ENCODE measurements at regions not wholly inside any gene's neighbourhood (a gene's known extent, or its start where the extent isn't known, plus 50 kb on each side); places are given as distances from the start of the nearest gene placed in this dataset.

GRCh38 chr10:3292636-3293035 is 120.1 kb upstream of the PITRM1 start:
- H3K9me3 ChIP-seq (ENCODE audit: low read length): no peaks in the 10 kb centered on the region
- no peaks in the 10 kb centered on the region for H3K36me3 ChIP-seq (ENCODE audit: insufficient read depth, low read length)
- H3K27me3 ChIP-seq (ENCODE audit: insufficient read depth, low read length): no peaks in the 10 kb centered on the region
- no peaks in the 10 kb centered on the region for H3K9me2 ChIP-seq (ENCODE audit: low read depth, low read length)
- H4K20me1 ChIP-seq (ENCODE audit: insufficient read depth, low read length): no peaks in the 10 kb centered on the region
- H3K4me3 ChIP-seq (ENCODE audit: low read depth, low read length, poor library complexity, severe bottlenecking): no peak overlapping the region
- no peaks in the 10 kb centered on the region for H3K4me1 ChIP-seq (ENCODE audit: insufficient read depth, low read length, severe bottlenecking)
- H3F3A ChIP-seq (ENCODE audit: insufficient read depth, low read length): no peaks in the 10 kb centered on the region
- no peak overlapping the region for H3K4me2 ChIP-seq (ENCODE audit: low read length)
- H3K79me2 ChIP-seq (ENCODE audit: insufficient read depth, low read length): no peaks in the 10 kb centered on the region
- no peak overlapping the region for H3K27ac ChIP-seq (ENCODE audit: low read depth, low read length, poor library complexity, severe bottlenecking)
- H2AFZ ChIP-seq (ENCODE audit: low read length): no peak overlapping the region
- TF ChIP-seq CTCF (IDR thresholded peaks at IDR 0.05; ENCODE audit: low read length) (no peak), EZH2 (IDR thresholded peaks at IDR 0.05; ENCODE audit: borderline replicate concordance, low read length) (no peak)
- H3K9ac ChIP-seq (ENCODE audit: low read length): no peak overlapping the region

- H3K4me3 ChIP-seq (ENCODE audit: low read depth, low read length, poor library complexity, severe bottlenecking): no peak overlapping the region
- H3K4me2 ChIP-seq (ENCODE audit: low read length): no peak overlapping the region
- H2AFZ ChIP-seq (ENCODE audit: low read length): no peak overlapping the region
- H3K36me3 ChIP-seq (ENCODE audit: insufficient read depth, low read length): no peaks in the 10 kb centered on the region
- no peaks in the 10 kb centered on the region for H3K79me2 ChIP-seq (ENCODE audit: insufficient read depth, low read length)
- H4K20me1 ChIP-seq (ENCODE audit: insufficient read depth, low read length): no peaks in the 10 kb centered on the region
- TF ChIP-seq EZH2 (IDR thresholded peaks at IDR 0.05; ENCODE audit: borderline replicate concordance, low read length): no peak
- TF ChIP-seq CTCF (IDR thresholded peaks at IDR 0.05; ENCODE audit: low read length): no peak
- H3K9me3 ChIP-seq (ENCODE audit: low read length): no peaks in the 10 kb centered on the region
- H3K27me3 ChIP-seq (ENCODE audit: insufficient read depth, low read length): no peaks in the 10 kb centered on the region
- no peaks in the 10 kb centered on the region for H3K4me1 ChIP-seq (ENCODE audit: insufficient read depth, low read length, severe bottlenecking)
- no peaks in the 10 kb centered on the region for H3F3A ChIP-seq (ENCODE audit: insufficient read depth, low read length)
- no peak overlapping the region for H3K9ac ChIP-seq (ENCODE audit: low read length)
- H3K27ac ChIP-seq (ENCODE audit: low read depth, low read length, poor library complexity, severe bottlenecking): no peak overlapping the region
- H3K9me2 ChIP-seq (ENCODE audit: low read depth, low read length): no peaks in the 10 kb centered on the region
Measured at GRCh38 chr10:3290550-3290949, 118.0 kb upstream of the PITRM1 start.

- H3K36me3 ChIP-seq (ENCODE audit: insufficient read depth, low read length): no peaks in the 10 kb centered on the region
- H3K9me2 ChIP-seq (ENCODE audit: low read depth, low read length): no peaks in the 10 kb centered on the region
- no peaks in the 10 kb centered on the region for H3F3A ChIP-seq (ENCODE audit: insufficient read depth, low read length)
- no peak overlapping the region for H2AFZ ChIP-seq (ENCODE audit: low read length)
- H3K4me3 ChIP-seq (ENCODE audit: low read depth, low read length, poor library complexity, severe bottlenecking): no peak overlapping the region
- no peaks in the 10 kb centered on the region for H3K79me2 ChIP-seq (ENCODE audit: insufficient read depth, low read length)
- no peaks in the 10 kb centered on the region for H3K9me3 ChIP-seq (ENCODE audit: low read length)
- no peak overlapping the region for H3K9ac ChIP-seq (ENCODE audit: low read length)
- no peak overlapping the region for H3K4me2 ChIP-seq (ENCODE audit: low read length)
- no peaks in the 10 kb centered on the region for H3K4me1 ChIP-seq (ENCODE audit: insufficient read depth, low read length, severe bottlenecking)
- TF ChIP-seq EZH2 (IDR thresholded peaks at IDR 0.05; ENCODE audit: borderline replicate concordance, low read length) (no peak), CTCF (IDR thresholded peaks at IDR 0.05; ENCODE audit: low read length) (no peak)
- H3K27ac ChIP-seq (ENCODE audit: low read depth, low read length, poor library complexity, severe bottlenecking): no peak overlapping the region
- no peaks in the 10 kb centered on the region for H4K20me1 ChIP-seq (ENCODE audit: insufficient read depth, low read length)
- no peaks in the 10 kb centered on the region for H3K27me3 ChIP-seq (ENCODE audit: insufficient read depth, low read length)
Measured at GRCh38 chr10:3287572-3288445, 115.2 kb upstream of the PITRM1 start.
